Loucy (cell line): ENCODE measurements at regions not wholly inside any gene's neighbourhood (a gene's known extent, or its start where the extent isn't known, plus 50 kb on each side); places are given as distances from the start of the nearest gene placed in this dataset.

Experiments
- H2AFZ ChIP-seq: fragments of 200-600 bp; sonication (generic); 2 replicates; pipeline ENCODE4 v1.6.0; 2016; ENCODE audit warnings: antibody characterized with exemption, mild to moderate bottlenecking, low read length, moderate library complexity
- H3F3A ChIP-seq: fragments of 200-600 bp; 2 replicates; pipeline ENCODE4 v1.6.0; 2016; ENCODE audit warnings: antibody characterized with exemption, low read depth, mild to moderate bottlenecking
- H3K27me3 ChIP-seq: fragments of 200-600 bp; sonication (generic); 2 replicates; pipeline ENCODE4 v1.6.1; 2014; ENCODE audit warnings: low read length, mild to moderate bottlenecking; ENCODE audit not compliant: insufficient read depth, poor library complexity, severe bottlenecking
- H3K36me3 ChIP-seq: fragments of 200-600 bp; sonication (generic); 2 replicates; pipeline ENCODE4 v1.6.1; 2016; ENCODE audit warnings: low read length; ENCODE audit not compliant: insufficient read depth
- H3K4me1 ChIP-seq: fragments of 200-600 bp; sonication (generic); 2 replicates; pipeline ENCODE4 v1.5.1; 2014; ENCODE audit warnings: low read length, mild to moderate bottlenecking; ENCODE audit not compliant: insufficient read depth, poor library complexity, severe bottlenecking
- H3K4me2 ChIP-seq: fragments of 200-600 bp; sonication (generic); 2 replicates; pipeline ENCODE4 v1.6.0; 2014; ENCODE audit warnings: antibody characterized with exemption, low read length, low read depth, mild to moderate bottlenecking; ENCODE audit not compliant: poor library complexity, severe bottlenecking
- H3K4me3 ChIP-seq: fragments of 200-600 bp; sonication (generic); 2 replicates; pipeline ENCODE4 v1.5.1; 2014; ENCODE audit warnings: low read length, mild to moderate bottlenecking, mixed read lengths; ENCODE audit not compliant: poor library complexity, severe bottlenecking
- H3K79me2 ChIP-seq: fragments of 200-600 bp; sonication (generic); 2 replicates; pipeline ENCODE4 v1.6.1; 2014; ENCODE audit warnings: low read length; ENCODE audit not compliant: insufficient read depth
- H3K9ac ChIP-seq: fragments of 200-600 bp; sonication (generic); 2 replicates; pipeline ENCODE4 v1.6.0; 2014; ENCODE audit warnings: mild to moderate bottlenecking, low read depth, low read length, moderate library complexity; ENCODE audit not compliant: poor library complexity, severe bottlenecking
- H3K9me2 ChIP-seq: fragments of 200-600 bp; sonication (generic); replicated peaks from 2 replicates; pipeline ENCODE4 v1.6.1; 2016; ENCODE audit warnings: low read depth, low read length, mixed read lengths
- H3K9me3 ChIP-seq: fragments of 200-600 bp; sonication (generic); 2 replicates; pipeline ENCODE4 v1.6.1; 2014; ENCODE audit warnings: mild to moderate bottlenecking, antibody characterized with exemption, low read length, low read depth; ENCODE audit not compliant: insufficient read depth
- H4K20me1 ChIP-seq: fragments of 200-600 bp; sonication (generic); 2 replicates; pipeline ENCODE4 v1.6.0; 2014; ENCODE audit warnings: antibody characterized with exemption, low read length, mild to moderate bottlenecking; ENCODE audit not compliant: insufficient read depth, poor library complexity, severe bottlenecking
- EZH2phosphoT487 ChIP-seq: fragments of 200-600 bp; IDR thresholded peaks from 2 replicates; pipeline ENCODE4 v1.6.1; 2018; ENCODE audit warnings: antibody characterized with exemption, mild to moderate bottlenecking, moderate library complexity, borderline replicate concordance
- TF ChIP-seq, protein P1 (sequence below): fragments of 200-600 bp; sonication (generic); conservative IDR thresholded peaks from 2 replicates; pipeline ENCODE4 v1.5.1; 2014; ENCODE audit warnings: mild to moderate bottlenecking, antibody characterized with exemption, low read length

DNA sequence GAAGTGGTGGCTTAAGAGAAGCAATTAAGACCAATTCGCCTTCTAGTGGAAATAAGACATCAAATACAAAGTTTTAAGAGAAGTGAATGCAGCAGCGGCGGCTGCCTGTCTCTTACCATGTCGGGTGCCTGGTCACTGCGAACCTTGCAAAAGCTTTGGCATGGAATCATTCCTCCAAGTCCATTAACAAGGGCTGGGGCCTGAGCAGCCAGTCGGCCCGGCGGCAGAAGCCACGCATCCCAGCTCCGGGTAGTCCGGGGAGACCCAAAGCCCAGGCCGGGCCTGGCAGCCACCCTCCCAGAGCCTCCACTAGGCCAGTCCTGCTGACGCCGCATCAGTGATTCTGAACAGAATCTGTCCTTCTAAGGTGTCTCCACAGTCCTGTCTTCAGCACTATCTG, 321.0 kb downstream of the TMEM121 start:
- TF ChIP-seq, protein P1, sequence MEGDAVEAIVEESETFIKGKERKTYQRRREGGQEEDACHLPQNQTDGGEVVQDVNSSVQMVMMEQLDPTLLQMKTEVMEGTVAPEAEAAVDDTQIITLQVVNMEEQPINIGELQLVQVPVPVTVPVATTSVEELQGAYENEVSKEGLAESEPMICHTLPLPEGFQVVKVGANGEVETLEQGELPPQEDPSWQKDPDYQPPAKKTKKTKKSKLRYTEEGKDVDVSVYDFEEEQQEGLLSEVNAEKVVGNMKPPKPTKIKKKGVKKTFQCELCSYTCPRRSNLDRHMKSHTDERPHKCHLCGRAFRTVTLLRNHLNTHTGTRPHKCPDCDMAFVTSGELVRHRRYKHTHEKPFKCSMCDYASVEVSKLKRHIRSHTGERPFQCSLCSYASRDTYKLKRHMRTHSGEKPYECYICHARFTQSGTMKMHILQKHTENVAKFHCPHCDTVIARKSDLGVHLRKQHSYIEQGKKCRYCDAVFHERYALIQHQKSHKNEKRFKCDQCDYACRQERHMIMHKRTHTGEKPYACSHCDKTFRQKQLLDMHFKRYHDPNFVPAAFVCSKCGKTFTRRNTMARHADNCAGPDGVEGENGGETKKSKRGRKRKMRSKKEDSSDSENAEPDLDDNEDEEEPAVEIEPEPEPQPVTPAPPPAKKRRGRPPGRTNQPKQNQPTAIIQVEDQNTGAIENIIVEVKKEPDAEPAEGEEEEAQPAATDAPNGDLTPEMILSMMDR = no peak
- no peak for TF ChIP-seq EZH2phosphoT487
- Histone ChIP-seq H3K36me3 (peaks cover 8% of the 10 kb centered on the region; the same call in 1 of the 2 replicates), H3K27me3 (no peaks in the 10 kb centered on the region), H3K4me3 (no peak overlapping the region), H2AFZ (no peak overlapping the region), H3K9ac (no peak overlapping the region), H3K4me2 (no peak overlapping the region), H3K79me2 (no peaks in the 10 kb centered on the region), H4K20me1 (no peaks in the 10 kb centered on the region), H3K9me2 (no peaks in the 10 kb centered on the region), H3K9me3 (no peaks in the 10 kb centered on the region), H3F3A (no peaks in the 10 kb centered on the region), H3K4me1 (peaks cover under 1% of the 10 kb centered on the region)

DNA sequence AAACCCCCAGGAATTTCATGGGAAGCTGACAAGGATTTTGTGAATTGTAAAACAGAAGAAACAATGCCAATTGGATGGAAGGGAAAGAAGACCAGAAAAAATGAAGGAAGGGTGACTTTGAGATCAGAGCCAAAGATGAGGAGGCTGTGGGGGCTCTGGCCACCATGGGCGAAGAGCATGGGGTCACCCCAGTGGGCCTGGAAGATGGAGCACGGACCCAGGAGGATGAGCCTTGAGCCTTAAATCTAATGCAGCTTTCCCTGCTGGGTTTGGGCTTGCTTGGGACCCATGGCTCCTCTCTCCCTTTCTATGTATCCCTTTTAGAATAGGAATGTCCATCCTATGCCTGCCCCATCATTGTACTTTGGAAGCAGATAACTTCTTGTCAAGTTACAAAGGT, 322.2 kb downstream of the TMEM121 start:
- no peak overlapping the region for H3K4me2 ChIP-seq
- H2AFZ ChIP-seq = no peak overlapping the region
- no peak overlapping the region for H3K4me3 ChIP-seq
- H3K9me2 ChIP-seq = no peaks in the 10 kb centered on the region
- peaks cover 3% of the 10 kb centered on the region for H3K4me1 ChIP-seq
- TF ChIP-seq EZH2phosphoT487 = no peak
- TF ChIP-seq, protein P1 = no peak
- no peaks in the 10 kb centered on the region for H3F3A ChIP-seq
- peaks cover 14% of the 10 kb centered on the region; the same call in 1 of the 2 replicates for H3K36me3 ChIP-seq
- H4K20me1 ChIP-seq = no peaks in the 10 kb centered on the region
- H3K79me2 ChIP-seq = no peaks in the 10 kb centered on the region
- H3K27me3 ChIP-seq = no peaks in the 10 kb centered on the region
- no peak overlapping the region for H3K9ac ChIP-seq
- no peaks in the 10 kb centered on the region for H3K9me3 ChIP-seq

DNA sequence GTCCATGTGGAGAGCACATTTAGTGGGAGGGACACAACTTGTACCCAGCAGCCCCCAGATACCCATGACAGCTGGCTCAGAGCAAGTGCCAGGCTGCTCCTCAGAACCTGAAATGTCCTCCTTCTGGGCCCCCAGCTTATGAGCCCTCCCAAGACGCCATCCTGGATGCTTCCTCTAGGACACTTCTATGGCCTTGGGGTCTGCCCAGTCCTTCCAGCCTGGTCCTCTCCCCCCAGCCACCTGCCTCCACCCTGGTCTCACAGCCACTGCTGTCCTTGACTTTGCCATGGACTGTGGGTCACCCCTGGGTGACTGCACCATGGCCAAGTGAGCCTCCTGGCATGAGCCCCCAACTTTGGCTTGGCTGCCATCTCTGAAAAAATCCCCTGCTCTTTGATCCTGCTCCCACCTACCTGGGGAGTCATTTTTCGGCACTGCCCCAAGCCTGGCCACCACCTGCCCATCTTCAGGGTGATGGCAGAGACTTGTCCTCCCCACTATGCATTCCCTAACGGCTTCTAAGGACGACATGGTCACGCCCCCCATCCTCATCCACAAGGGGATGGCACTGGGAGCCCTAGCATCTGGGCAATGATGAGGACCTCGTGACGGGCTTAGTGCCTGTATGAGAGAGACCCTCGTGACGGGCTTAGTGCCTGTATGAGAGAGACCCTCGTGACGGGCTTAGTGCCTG, 323.7 kb downstream of the TMEM121 start:
- H3K4me3 ChIP-seq = no peak overlapping the region
- no peaks in the 10 kb centered on the region for H3F3A ChIP-seq
- no peaks in the 10 kb centered on the region for H4K20me1 ChIP-seq
- TF ChIP-seq, protein P1 = no peak
- no peak for TF ChIP-seq EZH2phosphoT487
- H3K36me3 ChIP-seq = peaks cover 29% of the 10 kb centered on the region; the same call in 1 of the 2 replicates
- no peaks in the 10 kb centered on the region for H3K9me2 ChIP-seq
- H3K27me3 ChIP-seq = no peaks in the 10 kb centered on the region
- peaks cover 10% of the 10 kb centered on the region for H3K79me2 ChIP-seq
- peaks cover 3% of the 10 kb centered on the region for H3K4me1 ChIP-seq
- H3K4me2 ChIP-seq = no peak overlapping the region
- no peaks in the 10 kb centered on the region for H3K9me3 ChIP-seq
- no peak overlapping the region for H2AFZ ChIP-seq
- H3K9ac ChIP-seq = no peak overlapping the region
